Body of pancreas (tissue), 4 donors: ENCODE measurements at regions not wholly inside any gene's neighbourhood (a gene's known extent, or its start where the extent isn't known, plus 50 kb on each side); places are given as distances from the start of the nearest gene placed in this dataset.

Experiments
- POLR2A ChIP-seq, 3 donors: fragments of 450-650 bp; IDR thresholded peaks; one replicate each; pipeline ENCODE4 v1.6.1; 2016; ENCODE audit warnings: antibody characterized with exemption in 3 of 3, mild to moderate bottlenecking in 2 of 3
- TF ChIP-seq, protein P1 (sequence below), 7 experiments: fragments of 450-650 bp in 4 of 7; fragments of 200-600 bp in 3 of 7; sonication (generic) in 3 of 7; IDR thresholded peaks; one replicate each; pipeline ENCODE4 v1.5.1; 2016 to 2019; ENCODE audit warnings: antibody characterized with exemption in 7 of 7

DNA sequence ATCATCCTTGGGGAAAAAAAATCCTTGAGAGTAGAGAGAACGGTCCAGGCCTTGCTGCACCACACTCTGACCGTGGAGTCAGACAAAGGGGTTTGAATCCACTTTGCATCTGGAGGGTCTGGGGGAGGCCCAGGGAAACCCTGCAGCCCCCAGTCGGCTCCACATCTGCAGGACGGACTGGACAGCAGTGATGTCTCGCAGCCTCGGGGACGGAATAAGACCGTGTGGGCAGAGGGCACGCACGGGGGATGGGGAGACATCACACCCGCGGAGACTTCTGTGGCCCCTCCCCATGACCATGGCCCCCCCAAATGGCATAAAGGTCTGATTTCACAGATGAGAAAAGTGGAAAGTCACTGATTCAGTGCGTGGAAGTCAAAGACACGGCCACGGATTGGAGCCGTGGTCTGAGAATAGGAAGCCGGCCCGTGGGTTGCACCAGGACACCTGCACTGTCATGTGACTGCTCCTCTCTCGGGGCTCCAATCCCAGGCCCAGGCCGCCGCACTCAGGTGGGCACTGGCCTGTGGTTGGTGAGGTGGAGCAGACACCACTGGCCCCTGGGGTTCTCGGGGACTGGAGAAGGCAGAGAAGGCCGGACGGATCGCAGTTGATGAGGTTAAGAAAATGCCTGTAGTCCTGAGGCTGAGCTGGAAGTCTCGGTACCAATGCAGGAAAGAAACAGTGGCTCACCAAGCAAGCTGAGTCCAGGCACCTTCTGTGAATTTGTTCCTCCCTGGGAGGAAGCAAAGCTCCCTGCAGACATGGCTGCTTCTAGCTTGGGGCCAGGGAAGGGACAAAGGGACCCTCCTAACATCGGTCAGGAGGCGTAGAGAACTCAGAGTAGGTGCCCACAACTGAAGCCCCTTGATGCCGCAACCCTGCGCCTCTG, 61.8 kb downstream of the RTP5 start:
- no peak for TF ChIP-seq POLR2A (IDR thresholded peaks at IDR 0.05)
- TF ChIP-seq, protein P1, sequence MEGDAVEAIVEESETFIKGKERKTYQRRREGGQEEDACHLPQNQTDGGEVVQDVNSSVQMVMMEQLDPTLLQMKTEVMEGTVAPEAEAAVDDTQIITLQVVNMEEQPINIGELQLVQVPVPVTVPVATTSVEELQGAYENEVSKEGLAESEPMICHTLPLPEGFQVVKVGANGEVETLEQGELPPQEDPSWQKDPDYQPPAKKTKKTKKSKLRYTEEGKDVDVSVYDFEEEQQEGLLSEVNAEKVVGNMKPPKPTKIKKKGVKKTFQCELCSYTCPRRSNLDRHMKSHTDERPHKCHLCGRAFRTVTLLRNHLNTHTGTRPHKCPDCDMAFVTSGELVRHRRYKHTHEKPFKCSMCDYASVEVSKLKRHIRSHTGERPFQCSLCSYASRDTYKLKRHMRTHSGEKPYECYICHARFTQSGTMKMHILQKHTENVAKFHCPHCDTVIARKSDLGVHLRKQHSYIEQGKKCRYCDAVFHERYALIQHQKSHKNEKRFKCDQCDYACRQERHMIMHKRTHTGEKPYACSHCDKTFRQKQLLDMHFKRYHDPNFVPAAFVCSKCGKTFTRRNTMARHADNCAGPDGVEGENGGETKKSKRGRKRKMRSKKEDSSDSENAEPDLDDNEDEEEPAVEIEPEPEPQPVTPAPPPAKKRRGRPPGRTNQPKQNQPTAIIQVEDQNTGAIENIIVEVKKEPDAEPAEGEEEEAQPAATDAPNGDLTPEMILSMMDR (IDR thresholded peaks at IDR 0.05), result no peak
